Spleen (tissue), 7 donors: ENCODE measurements at regions not wholly inside any gene's neighbourhood (a gene's known extent, or its start where the extent isn't known, plus 50 kb on each side); places are given as distances from the start of the nearest gene placed in this dataset.

Experiments used
- CTCF ChIP-seq, 11 experiments: fragments of 200-600 bp in 7 of 11; fragments of 450-650 bp in 4 of 11; sonication (generic) in 4 of 11; IDR thresholded peaks in 8 of 11; conservative IDR thresholded peaks in 3 of 11; 1 replicate in 7 of 11; 2 replicates in 4 of 11; pipeline versions ENCODE4 v1.4.0 to v1.8.0; 2016 to 2021; ENCODE audit warnings: antibody characterized with exemption in 11 of 11, inconsistent platforms in 4 of 11, mild to moderate bottlenecking in 1 of 11
- POLR2A ChIP-seq, 3 donors: fragments of 450-650 bp; IDR thresholded peaks; one replicate each; pipeline ENCODE4 v1.5.1; 2017; ENCODE audit warnings: antibody characterized with exemption in 3 of 3, mild to moderate bottlenecking in 1 of 3
- POLR2AphosphoS5 ChIP-seq, 3 donors: sonication (generic); formaldehyde crosslinking; IDR thresholded peaks; one replicate each; pipeline ENCODE4 v1.5.1; 2017; ENCODE audit warnings: antibody characterized with exemption in 3 of 3
- donor health status: DM: no; HTN: no; CAD: no; lungs with moderate emphysema.
- donor health status: DM: no; HTN: no; CAD: no.
- donor health status: DM: no; HTN: no; CAD: no.

- TF ChIP-seq CTCF (IDR thresholded peaks at IDR 0.05 in 8 of 11, conservative IDR thresholded peaks at IDR 0.05 in 3 of 11) (peak in 1 of 11 experiments; percentile 33), POLR2A (IDR thresholded peaks at IDR 0.05) (no peak), POLR2AphosphoS5 (IDR thresholded peaks at IDR 0.05) (peak in 1 of 3 donors; percentile 74)
Measured at GRCh38 chr3:46100812-46101211, 73.5 kb upstream of the XCR1 start.
